PFSK-1 (cell line): ENCODE measurements at regions not wholly inside any gene's neighbourhood (a gene's known extent, or its start where the extent isn't known, plus 50 kb on each side); places are given as distances from the start of the nearest gene placed in this dataset.

Experiments used
- POLR2AphosphoS5 ChIP-seq: IDR thresholded peaks from 2 replicates; pipeline ENCODE4 v1.6.1; 2012; ENCODE audit warnings: low read depth, mild to moderate bottlenecking, control low read depth, low read length, moderate library complexity
- TAF1 ChIP-seq: IDR thresholded peaks from 2 replicates; pipeline ENCODE4 v1.6.1; 2012; ENCODE audit warnings: low read length, control low read depth, borderline replicate concordance; ENCODE audit not compliant: insufficient read depth

- TF ChIP-seq POLR2AphosphoS5 (no peak), TAF1 (no peak)
Observed at GRCh38 chr4:28976369-28976768, 1743.8 kb upstream of the PCDH7 start.
